ENCODE measurements at regions not wholly inside any gene's neighbourhood (a gene's known extent, or its start where the extent isn't known, plus 50 kb on each side); places are given as distances from the start of the nearest gene placed in this dataset.

GRCh38 chr20:21808139-21808538 lies 102.7 kb downstream of the PAX1 start:
- H3K4ac ChIP-seq (ENCODE audit: low read depth, low read length) = no peak overlapping the region

More at GRCh38 chr20:21808139-21808538, 102.7 kb downstream of the PAX1 start:
- H3K23me2 ChIP-seq (ENCODE audit: insufficient read length, low read depth, low read length, poor library complexity, severe bottlenecking) = no peaks in the 10 kb centered on the region
- H2BK20ac ChIP-seq (ENCODE audit: low read depth, low read length, poor library complexity, severe bottlenecking) = no peak overlapping the region
- H3K18ac ChIP-seq (ENCODE audit: insufficient read length, low read depth, low read length) = no peak overlapping the region
- no peaks in the 10 kb centered on the region; a peak in 1 of 5 replicates for H3K9me3 Mint-ChIP-seq
- H2BK5ac ChIP-seq (ENCODE audit: insufficient read length, low read length) = no peak overlapping the region
- no peaks in the 10 kb centered on the region for H3K79me1 ChIP-seq (ENCODE audit: insufficient read depth, low read depth, low read length, poor library complexity, severe bottlenecking)
- H4K91ac ChIP-seq (ENCODE audit: insufficient read length, low read depth, low read length) = no peak overlapping the region
- no peak overlapping the region for H2BK15ac ChIP-seq (ENCODE audit: low read depth, low read length)
- no peak overlapping the region for H3K9ac ChIP-seq (ENCODE audit: extremely low read depth, insufficient read length, low read length)
- no peak overlapping the region for H3K27ac ChIP-seq (ENCODE audit: insufficient read length, low read depth, low read length)
- no peaks in the 10 kb centered on the region for H4K20me1 ChIP-seq (ENCODE audit: control insufficient read depth, insufficient read depth, insufficient read length)
- H3K14ac ChIP-seq (ENCODE audit: insufficient read depth, low read length) = no peak overlapping the region
- H2BK12ac ChIP-seq (ENCODE audit: insufficient read length, low read depth, low read length) = no peak overlapping the region
- no peak overlapping the region for H3K4me2 ChIP-seq (ENCODE audit: insufficient read depth, insufficient read length, low read length)
- no peak for DNase-seq
- no CpG with 5 or more reads among the region's 3 CpGs for WGBS (ENCODE audit: extremely low coverage, insufficient read length, low lambda C conversion rate)
- no peaks in the 10 kb centered on the region for H3K79me2 ChIP-seq (ENCODE audit: insufficient read depth, low read length)
- H2BK120ac ChIP-seq (ENCODE audit: low read depth, low read length, poor library complexity, severe bottlenecking) = no peak overlapping the region
- no peaks in the 10 kb centered on the region for H3K36me3 Mint-ChIP-seq (ENCODE audit: insufficient read depth in 1 of 3, low read depth in 3 of 3)
- H3K4me1 Mint-ChIP-seq = peaks cover 0 to 3% of the 10 kb centered on the region in 2 experiments; a peak in 1 of 4 replicates
- H3K27me3 ChIP-seq (ENCODE audit: insufficient read depth, low read length) = no peaks in the 10 kb centered on the region; the same call in 1 of the 2 replicates
- no peak overlapping the region for H3K4me3 Mint-ChIP-seq
- H3K9me3 ChIP-seq (ENCODE audit: control insufficient read depth, low read depth, low read length) = no peaks in the 10 kb centered on the region
- no peak overlapping the region for H2AFZ ChIP-seq (ENCODE audit: low read length)
- H3K27ac Mint-ChIP-seq = no peak overlapping the region
- no peak overlapping the region for H4K8ac ChIP-seq (replicated peaks; ENCODE audit: insufficient read length, low read depth, low read length)
- no peak overlapping the region for H3T11ph ChIP-seq (ENCODE audit: low read length)
- H3K23ac ChIP-seq (ENCODE audit: insufficient read length, low read depth, low read length) = no peak overlapping the region
- H2AK5ac ChIP-seq (ENCODE audit: insufficient read length, low read length) = no peak overlapping the region
- H3K56ac ChIP-seq (ENCODE audit: insufficient read length, low read depth, low read length) = no peak overlapping the region
- no peaks in the 10 kb centered on the region for H3K4me1 ChIP-seq (ENCODE audit: insufficient read depth, low read length)
- TF ChIP-seq CTCF (conservative IDR thresholded peaks at IDR 0.05) = no peak
- H3K27me3 Mint-ChIP-seq (ENCODE audit: low read depth) = peaks cover 30% of the 10 kb centered on the region
- no peak overlapping the region for H4K5ac ChIP-seq (ENCODE audit: insufficient read length, low read depth, low read length)

Measured in H9 (cell line).